Osteoblast (primary cell): ENCODE measurements at regions not wholly inside any gene's neighbourhood (a gene's known extent, or its start where the extent isn't known, plus 50 kb on each side); places are given as distances from the start of the nearest gene placed in this dataset.

ENCODE experiments used
- DNase-seq: peaks from one replicate; pipeline ENCODE4 v3.0.0; 2011; ENCODE audit warnings: low spot score, mixed read lengths; ENCODE audit not compliant: insufficient read length; ENCODE audit errors: missing footprints
- H2AFZ ChIP-seq: 2 replicates; pipeline ENCODE4 v1.6.0; 2011; ENCODE audit warnings: mild to moderate bottlenecking, low read length
- H3K27ac ChIP-seq: 2 replicates; pipeline ENCODE4 v1.5.1; 2011; ENCODE audit warnings: mild to moderate bottlenecking, low read depth, low read length, moderate library complexity
- H3K27me3 ChIP-seq: 2 replicates; pipeline ENCODE4 v1.6.0; 2012; ENCODE audit warnings: mild to moderate bottlenecking, control low read depth, inconsistent platforms, low read length, moderate library complexity; ENCODE audit not compliant: insufficient read depth
- H3K36me3 ChIP-seq: 2 replicates; pipeline ENCODE4 v1.5.1; 2011; ENCODE audit warnings: mild to moderate bottlenecking, low read length, control low read depth, moderate library complexity; ENCODE audit not compliant: insufficient read depth
- H3K4me1 ChIP-seq: 2 replicates; pipeline ENCODE4 v1.5.1; 2011; ENCODE audit warnings: mild to moderate bottlenecking, low read length, control low read depth, moderate library complexity; ENCODE audit not compliant: insufficient read depth
- H3K4me2 ChIP-seq: 2 replicates; pipeline ENCODE4 v1.6.0; 2011; ENCODE audit warnings: mild to moderate bottlenecking, low read length; ENCODE audit not compliant: insufficient read depth
- H3K4me3 ChIP-seq: fragments of 200-600 bp; sonication (generic); 3 replicates; pipeline ENCODE4 v1.5.1; 2012; ENCODE audit warnings: mild to moderate bottlenecking, low read length, inconsistent platforms; ENCODE audit not compliant: insufficient read depth
- H3K79me2 ChIP-seq: 2 replicates; pipeline ENCODE4 v1.6.0; 2012; ENCODE audit warnings: mild to moderate bottlenecking, low read length, control low read depth, inconsistent platforms; ENCODE audit not compliant: insufficient read depth
- H3K9me3 ChIP-seq: 2 replicates; pipeline ENCODE4 v1.5.1; 2011; ENCODE audit warnings: low read depth, low read length, control low read depth
- H4K20me1 ChIP-seq: 2 replicates; pipeline ENCODE4 v1.6.0; 2012; ENCODE audit warnings: mild to moderate bottlenecking, low read length, control low read depth; ENCODE audit not compliant: insufficient read depth
- CTCF ChIP-seq: IDR thresholded peaks from 2 replicates; pipeline ENCODE4 v1.5.1; 2011; ENCODE audit warnings: mild to moderate bottlenecking, low read depth, low read length, moderate library complexity; ENCODE audit errors: extremely low read depth

DNA sequence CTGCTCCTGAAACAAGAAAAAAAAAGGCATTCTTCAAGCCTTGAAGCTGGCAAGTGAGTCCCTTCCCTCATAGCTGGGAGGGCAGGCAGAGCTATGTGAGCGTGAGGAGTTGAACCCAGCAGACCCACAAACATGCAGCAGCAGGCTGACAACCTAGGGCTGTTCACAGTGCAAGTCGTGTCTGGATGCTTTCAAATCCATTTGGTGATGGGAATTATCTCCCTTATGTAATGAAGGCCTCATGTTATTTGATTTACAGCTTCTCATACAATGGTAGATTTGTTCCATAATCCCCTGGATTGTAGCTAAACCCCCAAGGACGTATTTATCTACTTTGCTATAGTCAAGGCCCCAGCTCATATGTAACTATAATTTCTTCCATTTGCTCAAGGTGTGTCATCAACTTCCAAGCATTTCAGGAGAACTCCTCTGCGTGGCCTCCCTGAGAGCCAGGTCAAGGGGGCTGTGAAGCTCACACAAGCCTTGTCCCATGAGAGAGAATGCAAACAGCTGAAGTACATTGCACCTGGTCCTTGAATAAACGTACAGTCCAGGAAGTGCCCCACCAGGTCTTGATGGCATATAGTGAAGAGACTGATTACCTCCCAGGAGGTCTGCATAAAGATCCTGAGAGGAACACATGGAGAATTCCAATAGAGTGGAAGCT is 124.8 kb upstream of the SLC1A3 start:
- DNase-seq, result no peak
- Histone ChIP-seq H4K20me1 (no peaks in the 10 kb centered on the region), H3K27ac (no peak overlapping the region), H3K79me2 (no peaks in the 10 kb centered on the region), H3K36me3 (no peaks in the 10 kb centered on the region), H3K27me3 (no peaks in the 10 kb centered on the region), H2AFZ (no peak overlapping the region), H3K4me3 (no peak overlapping the region), H3K4me2 (no peak overlapping the region), H3K4me1 (no peaks in the 10 kb centered on the region), H3K9me3 (no peaks in the 10 kb centered on the region)
- TF ChIP-seq CTCF, result no peak

DNA sequence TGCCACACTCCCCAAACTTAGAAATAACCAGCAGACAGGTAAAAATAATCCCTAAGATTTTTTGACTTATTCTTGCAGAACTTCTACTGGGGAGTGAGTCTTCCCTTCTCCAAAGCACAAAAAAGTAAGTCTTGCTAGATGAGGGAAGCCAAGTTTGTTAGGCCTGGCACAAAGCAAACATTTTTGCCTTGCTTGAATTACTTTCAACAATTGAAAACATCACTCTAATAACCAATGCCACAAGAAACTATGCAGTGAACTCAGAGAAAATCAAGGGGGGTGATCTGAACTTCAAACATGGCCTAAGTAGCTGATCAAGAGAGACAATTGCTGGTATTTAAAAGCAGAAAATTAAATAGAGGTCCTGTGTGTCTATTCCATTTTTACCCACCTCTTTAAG is 123.6 kb upstream of the SLC1A3 start:
- Histone ChIP-seq H4K20me1 (no peaks in the 10 kb centered on the region), H3K36me3 (no peaks in the 10 kb centered on the region), H3K4me1 (no peaks in the 10 kb centered on the region), H3K79me2 (no peaks in the 10 kb centered on the region), H3K27me3 (no peaks in the 10 kb centered on the region), H3K9me3 (no peaks in the 10 kb centered on the region), H2AFZ (no peak overlapping the region), H3K4me2 (no peak overlapping the region), H3K27ac (no peak overlapping the region), H3K4me3 (no peak overlapping the region)
- no peak for TF ChIP-seq CTCF
- DNase-seq, result no peak

- Histone ChIP-seq H4K20me1 (no peaks in the 10 kb centered on the region), H2AFZ (no peak overlapping the region), H3K4me2 (no peak overlapping the region), H3K9me3 (no peaks in the 10 kb centered on the region), H3K79me2 (no peaks in the 10 kb centered on the region), H3K27ac (no peak overlapping the region), H3K27me3 (no peaks in the 10 kb centered on the region), H3K36me3 (no peaks in the 10 kb centered on the region), H3K4me1 (peaks cover 6% of the 10 kb centered on the region), H3K4me3 (no peak overlapping the region)
- no peak for TF ChIP-seq CTCF
- no peak for DNase-seq
These were observed 116.9 kb upstream of the SLC1A3 start for GRCh38 chr5:36489505-36489904.

GRCh38 chr5:36491856-36492255 is 114.5 kb upstream of the SLC1A3 start:
- Histone ChIP-seq H2AFZ (no peak overlapping the region), H3K4me2 (no peak overlapping the region), H4K20me1 (no peaks in the 10 kb centered on the region), H3K27me3 (no peaks in the 10 kb centered on the region), H3K4me3 (no peak overlapping the region), H3K9me3 (no peaks in the 10 kb centered on the region), H3K27ac (no peak overlapping the region), H3K79me2 (no peaks in the 10 kb centered on the region), H3K4me1 (peaks cover 16% of the 10 kb centered on the region), H3K36me3 (no peaks in the 10 kb centered on the region)
- DNase-seq, result no peak
- TF ChIP-seq CTCF, result no peak
